Endothelial cell of umbilical vein (primary cell): ENCODE measurements at regions not wholly inside any gene's neighbourhood (a gene's known extent, or its start where the extent isn't known, plus 50 kb on each side); places are given as distances from the start of the nearest gene placed in this dataset.

Experiments
- EZH2 ChIP-seq: IDR thresholded peaks from 2 replicates; pipeline ENCODE4 v1.6.1; 2012; ENCODE audit warnings: borderline replicate concordance, low read depth, mild to moderate bottlenecking, moderate library complexity, low read length, inconsistent platforms; ENCODE audit not compliant: severe bottlenecking
- FOS ChIP-seq: IDR thresholded peaks from 2 replicates; pipeline ENCODE4 v1.6.1; 2011; ENCODE audit warnings: mild to moderate bottlenecking, low read length, moderate library complexity, borderline replicate concordance; ENCODE audit not compliant: insufficient read depth
- JUN ChIP-seq: IDR thresholded peaks from 2 replicates; pipeline ENCODE4 v1.6.1; 2011; ENCODE audit warnings: borderline replicate concordance, low read depth; ENCODE audit not compliant: insufficient read length, insufficient read depth
- MYC ChIP-seq: IDR thresholded peaks from one replicate; pipeline ENCODE4 v1.6.1; 2011; ENCODE audit warnings: mild to moderate bottlenecking, low read depth, low read length
- POLR2A ChIP-seq: IDR thresholded peaks from 2 replicates; pipeline ENCODE4 v1.6.1; 2012; ENCODE audit warnings: low read depth, mild to moderate bottlenecking, control low read depth, low read length
- POLR2AphosphoS5 ChIP-seq: IDR thresholded peaks from 2 replicates; pipeline ENCODE4 v1.6.1; 2012; ENCODE audit warnings: low read depth, mild to moderate bottlenecking, control low read depth, low read length, moderate library complexity; ENCODE audit not compliant: insufficient read depth
- TF ChIP-seq, protein P1 (sequence below), 2 donors: IDR thresholded peaks; 1 replicate in 1 of 2; 2 replicates in 1 of 2; pipeline ENCODE4 v1.5.1; 2011; ENCODE audit warnings: low read length in 2 of 2, mild to moderate bottlenecking in 2 of 2, moderate library complexity in 2 of 2, control low read depth in 1 of 2, inconsistent platforms in 1 of 2, low read depth in 1 of 2; ENCODE audit not compliant: insufficient read depth in 1 of 2; ENCODE audit errors: extremely low read depth in 1 of 2
- TF ChIP-seq, protein P2 (sequence below): IDR thresholded peaks from 2 replicates; pipeline ENCODE4 v1.6.1; 2011; ENCODE audit not compliant: insufficient read depth, insufficient read length

DNA sequence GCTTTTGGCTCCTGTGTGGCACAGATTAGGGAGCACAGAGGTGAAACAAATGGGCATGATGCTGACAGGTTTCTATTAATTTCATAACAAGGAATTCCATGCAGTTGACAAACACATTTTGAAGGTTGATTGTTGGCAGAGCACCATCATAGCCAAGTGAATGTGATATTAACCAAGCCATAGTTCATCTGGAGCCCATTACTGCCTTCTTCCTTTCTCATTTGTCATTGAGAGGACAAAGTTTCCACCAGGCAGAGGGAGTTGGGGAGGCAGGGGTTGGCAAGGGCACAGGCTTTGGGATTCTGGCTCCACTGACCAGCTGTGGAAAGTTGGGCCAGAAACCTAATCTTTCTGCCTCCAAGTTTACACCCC lies 325.2 kb downstream of the MFSD1 start:
- TF ChIP-seq, protein P1, sequence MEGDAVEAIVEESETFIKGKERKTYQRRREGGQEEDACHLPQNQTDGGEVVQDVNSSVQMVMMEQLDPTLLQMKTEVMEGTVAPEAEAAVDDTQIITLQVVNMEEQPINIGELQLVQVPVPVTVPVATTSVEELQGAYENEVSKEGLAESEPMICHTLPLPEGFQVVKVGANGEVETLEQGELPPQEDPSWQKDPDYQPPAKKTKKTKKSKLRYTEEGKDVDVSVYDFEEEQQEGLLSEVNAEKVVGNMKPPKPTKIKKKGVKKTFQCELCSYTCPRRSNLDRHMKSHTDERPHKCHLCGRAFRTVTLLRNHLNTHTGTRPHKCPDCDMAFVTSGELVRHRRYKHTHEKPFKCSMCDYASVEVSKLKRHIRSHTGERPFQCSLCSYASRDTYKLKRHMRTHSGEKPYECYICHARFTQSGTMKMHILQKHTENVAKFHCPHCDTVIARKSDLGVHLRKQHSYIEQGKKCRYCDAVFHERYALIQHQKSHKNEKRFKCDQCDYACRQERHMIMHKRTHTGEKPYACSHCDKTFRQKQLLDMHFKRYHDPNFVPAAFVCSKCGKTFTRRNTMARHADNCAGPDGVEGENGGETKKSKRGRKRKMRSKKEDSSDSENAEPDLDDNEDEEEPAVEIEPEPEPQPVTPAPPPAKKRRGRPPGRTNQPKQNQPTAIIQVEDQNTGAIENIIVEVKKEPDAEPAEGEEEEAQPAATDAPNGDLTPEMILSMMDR (IDR thresholded peaks at IDR 0.05; ENCODE audit: extremely low read depth in 1 of 2, insufficient read depth in 1 of 2, low read depth in 1 of 2, low read length in 2 of 2): no peak
- no peak for TF ChIP-seq POLR2A
- TF ChIP-seq, protein P2, sequence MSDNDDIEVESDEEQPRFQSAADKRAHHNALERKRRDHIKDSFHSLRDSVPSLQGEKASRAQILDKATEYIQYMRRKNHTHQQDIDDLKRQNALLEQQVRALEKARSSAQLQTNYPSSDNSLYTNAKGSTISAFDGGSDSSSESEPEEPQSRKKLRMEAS: no peak
- TF ChIP-seq JUN: no peak
- TF ChIP-seq MYC: no peak
- TF ChIP-seq POLR2AphosphoS5: no peak
- TF ChIP-seq EZH2: no peak
- no peak for TF ChIP-seq FOS
